HPDE6-E6E7 (cell line): ENCODE measurements at regions not wholly inside any gene's neighbourhood (a gene's known extent, or its start where the extent isn't known, plus 50 kb on each side); places are given as distances from the start of the nearest gene placed in this dataset.
"Not testable (repeated sequence)": the region's sequence is repeated elsewhere in the genome, so short reads cannot be mapped to it uniquely, and the experiment has no call there.

ENCODE experiments used
- DNase-seq: peaks from one replicate; pipeline ENCODE4 v3.0.0; 2011; ENCODE audit warnings: missing footprints; ENCODE audit errors: extremely low spot score

DNA sequence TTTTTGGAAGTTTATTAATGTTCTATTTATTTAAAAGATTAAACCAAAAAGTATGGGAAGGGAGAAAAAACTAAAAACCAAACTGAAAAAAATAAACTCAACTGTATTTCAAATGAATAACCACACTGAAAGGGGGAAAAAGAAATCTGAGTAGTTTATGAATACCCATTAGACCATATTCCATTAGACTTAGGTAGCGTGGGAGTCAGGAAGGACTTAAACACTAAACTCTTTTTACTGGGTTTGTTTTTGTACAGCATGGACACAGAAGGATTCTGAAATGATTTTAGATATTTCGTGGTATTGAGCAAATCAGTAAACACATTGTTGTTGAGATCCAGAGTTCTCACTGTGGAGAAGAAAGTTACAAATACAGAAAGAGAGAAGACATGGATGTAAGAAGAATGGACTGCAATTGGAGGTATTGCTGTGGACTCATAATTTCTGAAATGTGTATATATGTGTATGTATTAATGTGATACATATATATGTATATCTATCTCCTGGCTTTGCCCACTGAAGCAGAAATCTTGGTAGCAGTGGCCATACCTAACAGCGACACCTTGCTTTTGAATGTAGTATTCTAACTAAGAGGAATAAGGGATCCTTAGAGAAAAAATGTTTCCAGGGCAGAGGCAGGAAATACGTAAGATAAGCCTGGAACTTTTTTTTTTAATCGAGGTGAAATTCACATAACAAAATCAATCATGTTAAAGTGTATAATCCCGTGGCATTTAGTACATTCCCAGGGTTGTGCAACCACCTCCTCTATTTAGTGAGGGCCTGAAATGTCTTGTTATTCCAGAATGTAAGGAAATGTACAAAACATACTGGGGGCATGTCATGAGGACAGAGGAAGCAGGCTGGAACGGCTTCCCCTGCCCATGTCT, 228.8 kb downstream of the SMARCA2 start:
- DNase-seq: no peak

GRCh38 chr9:2247340-2247739, 232.2 kb downstream of the SMARCA2 start:
- no peak for DNase-seq

GRCh38 chr9:2248768-2249265, 233.7 kb downstream of the SMARCA2 start:
- DNase-seq: no peak

DNA sequence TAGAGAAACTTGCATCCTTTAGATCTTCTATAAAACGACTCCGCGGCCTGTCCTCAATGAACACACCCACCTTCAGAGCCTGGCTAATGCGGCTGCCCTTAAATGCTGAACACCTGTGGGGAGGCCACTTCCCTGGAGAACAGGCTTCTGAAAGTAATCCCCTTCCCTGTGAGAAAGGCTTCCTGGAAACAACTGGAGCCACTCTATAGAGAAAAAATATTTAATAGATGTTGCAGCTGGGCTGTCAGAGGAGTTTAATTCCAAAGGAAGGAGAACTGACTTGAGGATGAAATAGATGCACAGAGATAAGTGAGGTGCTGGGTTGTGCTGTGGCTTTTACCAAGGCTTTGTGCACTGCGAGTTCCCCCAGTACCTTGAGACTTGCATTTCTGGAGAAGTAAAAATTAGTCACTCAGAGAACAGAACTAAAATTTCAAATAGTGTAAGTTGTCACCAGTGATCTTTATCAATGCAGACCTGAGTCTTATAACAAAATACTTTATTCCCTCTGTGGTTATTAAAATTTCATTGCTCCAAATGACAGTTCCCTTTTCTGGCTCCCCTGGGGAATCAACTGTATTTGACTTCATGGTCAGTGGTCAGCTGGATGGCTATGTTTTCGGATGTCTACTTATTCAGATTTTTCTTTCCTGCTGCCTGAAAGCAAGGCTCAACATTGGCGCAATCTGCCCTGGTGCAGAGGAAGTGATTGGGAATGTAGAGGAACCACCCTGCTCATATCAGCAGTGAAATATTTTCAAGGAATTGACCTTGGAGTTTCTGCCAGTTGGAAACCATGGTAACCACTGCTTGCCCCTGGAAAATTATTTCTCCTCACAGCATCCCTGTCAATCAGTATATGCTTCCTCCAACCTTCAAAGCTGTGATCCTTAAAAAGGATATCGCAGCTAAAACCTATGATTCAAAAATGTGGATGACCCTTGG, 238.8 kb downstream of the SMARCA2 start:
- DNase-seq: no peak

- DNase-seq: no peak
Measured at GRCh38 chr9:2255128-2255527, 240.0 kb downstream of the SMARCA2 start.

DNA sequence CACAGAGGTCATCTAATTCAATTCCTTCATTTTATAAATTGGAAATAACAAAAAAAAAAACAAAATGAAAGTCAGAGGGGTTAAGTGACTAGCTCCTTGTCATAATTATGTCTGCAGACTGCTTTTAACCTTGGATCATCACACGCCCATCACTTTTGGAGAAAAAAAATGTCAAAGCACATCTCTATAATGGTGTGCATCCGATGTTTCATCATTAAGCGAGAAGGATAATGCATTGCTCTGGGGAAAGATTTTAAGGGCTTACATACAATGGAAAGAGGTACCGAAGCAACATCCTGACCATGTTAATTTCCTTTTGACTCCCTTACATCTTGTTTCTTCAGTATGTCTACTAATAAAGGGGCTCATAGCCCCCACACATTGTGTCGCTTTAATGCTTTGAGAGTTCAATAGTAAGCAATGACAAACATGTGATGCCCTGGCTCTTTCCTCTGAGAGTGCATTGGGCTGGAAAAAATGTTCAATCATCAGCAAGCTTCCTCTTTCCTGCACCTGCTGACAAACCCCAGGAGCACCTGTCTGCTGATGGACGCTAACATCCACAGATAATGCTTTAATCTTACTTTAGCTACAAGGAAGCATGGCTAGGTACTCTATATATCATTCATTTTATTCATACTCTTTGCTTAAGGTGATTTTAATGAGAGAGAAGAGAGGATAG, 242.2 kb downstream of the SMARCA2 start:
- DNase-seq: no peak

- peak; percentile 80 for DNase-seq
Measured at GRCh38 chr9:2260417-2261306, 245.5 kb downstream of the SMARCA2 start.

DNA sequence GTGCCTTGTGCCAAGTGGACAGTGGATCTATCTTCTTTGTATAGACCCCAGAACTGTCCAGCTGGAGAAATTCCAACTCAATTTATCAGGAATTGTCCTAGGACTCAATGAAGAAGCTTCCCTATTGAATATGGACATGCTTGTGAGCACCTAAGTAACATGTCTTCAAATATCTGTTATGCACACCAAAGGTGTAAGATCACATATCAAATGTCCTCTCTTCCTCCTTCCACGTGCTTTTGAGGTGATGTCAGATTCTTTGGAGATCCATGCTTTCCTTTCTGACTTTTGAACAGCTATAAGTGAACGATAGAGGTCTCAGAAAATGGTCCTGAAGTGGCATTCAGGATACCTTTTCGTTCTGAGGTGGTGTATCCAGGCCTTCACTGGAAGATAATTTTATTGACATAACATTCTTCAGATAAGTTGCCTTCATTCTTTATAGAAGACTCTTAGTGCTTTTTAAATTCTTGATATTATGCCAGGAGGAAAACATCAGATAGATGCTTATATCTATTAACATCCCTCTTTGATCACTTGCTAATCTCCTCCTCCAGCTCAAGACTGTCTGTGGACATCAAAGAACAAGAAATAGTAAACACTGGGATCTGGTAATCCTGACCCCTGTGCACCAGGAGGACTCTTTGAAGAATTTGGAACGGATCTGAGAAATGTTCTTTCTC, 246.4 kb downstream of the SMARCA2 start:
- no peak for DNase-seq

GRCh38 chr9:2262386-2263071, 247.4 kb downstream of the SMARCA2 start:
- no peak for DNase-seq

- DNase-seq: no peak
Measured at GRCh38 chr9:2263111-2263510, 248.0 kb downstream of the SMARCA2 start.

DNA sequence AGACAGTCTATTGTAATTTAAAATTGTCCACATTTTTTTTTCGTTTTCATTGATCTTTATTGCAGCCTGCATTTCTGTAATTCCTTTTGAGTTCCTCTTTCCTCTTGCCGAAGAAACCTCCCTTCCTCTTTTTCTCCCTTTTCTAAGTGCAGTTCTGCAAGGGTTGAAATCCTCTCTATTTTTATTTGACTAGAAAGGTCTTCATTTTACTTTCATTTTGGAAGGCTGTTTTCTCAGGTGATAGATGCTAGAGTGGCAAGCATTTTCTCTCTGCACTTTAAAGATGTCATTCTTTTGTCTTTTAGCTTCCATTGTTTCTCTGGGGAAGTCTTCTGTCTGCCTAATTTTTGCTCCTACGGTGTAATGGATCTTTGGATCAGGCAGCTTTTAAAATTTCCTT, 248.5 kb downstream of the SMARCA2 start:
- no peak for DNase-seq

DNA sequence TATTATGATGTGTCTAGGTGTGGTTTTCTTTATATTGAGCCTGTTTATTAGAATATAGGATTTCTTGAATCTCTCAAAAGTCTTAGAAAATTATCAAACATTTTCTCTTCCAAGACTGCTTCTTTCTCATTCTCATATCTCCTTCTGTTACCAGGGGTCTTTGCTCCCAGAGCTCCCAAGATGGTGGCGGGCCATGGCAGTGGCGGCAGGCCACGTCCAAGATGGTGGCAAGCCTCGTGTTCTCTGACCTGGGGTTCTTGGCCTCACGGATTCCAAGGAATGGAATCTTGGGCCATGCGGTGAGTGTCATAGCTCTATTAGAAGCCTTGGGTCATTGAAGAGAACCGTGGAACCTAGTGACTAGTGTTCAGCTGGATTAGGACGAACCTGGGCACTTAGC, 248.9 kb downstream of the SMARCA2 start:
- no peak for DNase-seq

DNA sequence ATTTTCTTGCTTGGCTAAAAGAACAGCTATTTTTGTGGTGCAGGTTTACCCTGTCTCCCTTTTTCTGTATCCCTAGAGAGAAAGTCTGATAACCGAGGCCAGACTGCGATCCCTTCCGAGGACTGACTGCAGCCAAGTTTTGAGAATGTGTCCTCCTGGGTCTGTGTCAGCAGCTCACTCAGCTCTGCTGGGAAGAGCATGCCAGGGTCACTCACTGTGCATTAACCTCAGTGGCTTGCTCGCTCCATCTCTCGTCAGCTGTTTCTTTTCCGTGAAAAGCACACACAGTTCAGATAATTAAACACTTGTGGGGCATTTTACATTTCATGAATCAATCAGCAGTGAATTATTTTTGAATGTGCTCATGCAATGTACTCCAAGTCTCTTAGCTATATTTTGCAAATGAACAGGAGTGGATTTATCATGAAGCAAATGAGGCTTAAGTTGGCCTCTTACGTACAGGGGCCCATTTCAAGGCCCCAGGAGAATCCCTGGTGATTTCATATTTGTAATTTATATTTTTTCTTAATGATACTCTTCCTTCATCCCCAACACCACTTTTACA, 252.1 kb downstream of the SMARCA2 start:
- no peak for DNase-seq

GRCh38 chr9:2269778-2270177, 254.6 kb downstream of the SMARCA2 start:
- no peak for DNase-seq

- DNase-seq: no peak
Measured at GRCh38 chr9:2270565-2270964, 255.4 kb downstream of the SMARCA2 start.

DNA sequence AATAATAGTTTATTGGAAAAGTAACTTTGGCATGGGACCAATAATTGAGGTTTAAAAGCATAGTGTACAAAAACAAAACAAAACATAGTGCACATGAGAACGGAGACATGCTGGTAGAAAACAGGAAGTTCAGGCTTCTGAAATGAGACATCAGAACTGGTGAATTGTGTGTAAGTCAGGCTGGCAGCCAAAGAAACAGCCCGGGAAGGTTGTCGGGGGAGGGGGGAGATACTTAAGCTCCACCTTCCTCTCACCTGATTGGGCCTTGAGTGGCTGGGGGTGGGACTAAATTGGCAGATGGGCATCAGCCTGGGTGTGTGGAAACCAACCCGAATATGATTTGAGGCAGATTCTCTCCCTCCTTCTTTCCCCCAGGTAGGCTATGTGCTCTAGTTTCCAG, 256.3 kb downstream of the SMARCA2 start:
- DNase-seq: no peak

DNA sequence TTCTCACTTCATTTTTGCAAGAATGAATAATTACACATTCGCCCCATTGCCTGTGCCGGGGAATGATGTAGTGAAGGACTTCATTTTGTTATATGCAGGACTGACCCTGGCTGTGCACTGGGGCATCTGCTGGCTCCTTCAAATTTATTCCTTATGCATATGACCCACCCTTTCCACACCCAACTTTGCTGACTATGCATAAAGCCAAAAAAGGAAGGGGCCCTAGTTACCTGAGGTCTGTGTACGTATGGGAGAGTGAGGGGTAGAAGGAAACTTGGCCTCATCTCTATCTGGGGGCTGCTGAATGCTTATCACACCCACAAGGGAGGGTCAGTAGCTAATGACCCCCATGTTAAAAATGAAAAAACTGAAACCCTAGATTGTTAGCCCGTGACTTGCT, 259.6 kb downstream of the SMARCA2 start:
- no peak for DNase-seq

GRCh38 chr9:2276296-2276695, 261.1 kb downstream of the SMARCA2 start:
- no peak for DNase-seq

- DNase-seq: not testable (repeated sequence)
Measured at GRCh38 chr9:2277133-2277532, 262.0 kb downstream of the SMARCA2 start.
